ENCODE measurements at regions not wholly inside any gene's neighbourhood (a gene's known extent, or its start where the extent isn't known, plus 50 kb on each side); places are given as distances from the start of the nearest gene placed in this dataset.
A peak's percentile ranks its signal among the peaks of the same experiment; 100 is the strongest.
"Not testable (repeated sequence)": the region's sequence is repeated elsewhere in the genome, so short reads cannot be mapped to it uniquely, and the experiment has no call there.

- H3K4me1 Mint-ChIP-seq; H3K27ac Mint-ChIP-seq (ENCODE audit: low read depth); H3K4me3 Mint-ChIP-seq; ATAC-seq (replicated peaks; ENCODE audit: extremely low read depth, poor library complexity, severe bottlenecking); H3K36me3 Mint-ChIP-seq (ENCODE audit: insufficient read depth); DNase-seq (ENCODE audit: low spot score in 2 of 2); H3K27me3 Mint-ChIP-seq: not testable (repeated sequence)
- peaks cover 12% of the 10 kb centered on the region for H3K9me3 Mint-ChIP-seq
Observed at GRCh38 chr7:65651826-65652592, 220.9 kb upstream of the VKORC1L1 start.

- not testable (repeated sequence) for H3K4me3 Mint-ChIP-seq; H3K27ac Mint-ChIP-seq (ENCODE audit: low read depth); H3K27me3 Mint-ChIP-seq; DNase-seq (ENCODE audit: low spot score in 2 of 2); H3K36me3 Mint-ChIP-seq (ENCODE audit: insufficient read depth); ATAC-seq (replicated peaks; ENCODE audit: extremely low read depth, poor library complexity, severe bottlenecking); H3K4me1 Mint-ChIP-seq
- H3K9me3 Mint-ChIP-seq: peaks cover 12% of the 10 kb centered on the region
Observed at GRCh38 chr7:65652669-65653068, 220.2 kb upstream of the VKORC1L1 start.

GRCh38 chr7:65656494-65657188 lies 216.2 kb upstream of the VKORC1L1 start:
- H3K27me3 Mint-ChIP-seq; H3K36me3 Mint-ChIP-seq (ENCODE audit: insufficient read depth); H3K4me3 Mint-ChIP-seq; H3K27ac Mint-ChIP-seq (ENCODE audit: low read depth); DNase-seq (ENCODE audit: low spot score in 2 of 2); H3K9me3 Mint-ChIP-seq; ATAC-seq (replicated peaks; ENCODE audit: extremely low read depth, poor library complexity, severe bottlenecking); H3K4me1 Mint-ChIP-seq: not testable (repeated sequence)

GRCh38 chr7:65683362-65683761 lies 189.5 kb upstream of the VKORC1L1 start:
- not testable (repeated sequence) for H3K27ac Mint-ChIP-seq (ENCODE audit: low read depth); H3K9me3 Mint-ChIP-seq; H3K4me3 Mint-ChIP-seq; H3K36me3 Mint-ChIP-seq (ENCODE audit: insufficient read depth); H3K4me1 Mint-ChIP-seq; H3K27me3 Mint-ChIP-seq; ATAC-seq (replicated peaks; ENCODE audit: extremely low read depth, poor library complexity, severe bottlenecking); DNase-seq (ENCODE audit: low spot score in 2 of 2)

- not testable (repeated sequence) for H3K36me3 Mint-ChIP-seq (ENCODE audit: insufficient read depth); H3K27me3 Mint-ChIP-seq; H3K27ac Mint-ChIP-seq (ENCODE audit: low read depth); H3K4me3 Mint-ChIP-seq; H3K4me1 Mint-ChIP-seq; ATAC-seq (replicated peaks; ENCODE audit: extremely low read depth, poor library complexity, severe bottlenecking); H3K9me3 Mint-ChIP-seq; DNase-seq (ENCODE audit: low spot score in 2 of 2)
Observed at GRCh38 chr7:65699026-65699714, 173.7 kb upstream of the VKORC1L1 start.

GRCh38 chr7:65699715-65700356 lies 173.0 kb upstream of the VKORC1L1 start:
- H3K36me3 Mint-ChIP-seq (ENCODE audit: insufficient read depth); H3K4me1 Mint-ChIP-seq; H3K4me3 Mint-ChIP-seq; ATAC-seq (replicated peaks; ENCODE audit: extremely low read depth, poor library complexity, severe bottlenecking); H3K27me3 Mint-ChIP-seq; H3K9me3 Mint-ChIP-seq; H3K27ac Mint-ChIP-seq (ENCODE audit: low read depth); DNase-seq (ENCODE audit: low spot score in 2 of 2): not testable (repeated sequence)

GRCh38 chr7:65719123-65719798 lies 153.6 kb upstream of the VKORC1L1 start:
- not testable (repeated sequence) for DNase-seq (ENCODE audit: low spot score in 2 of 2); ATAC-seq (replicated peaks; ENCODE audit: extremely low read depth, poor library complexity, severe bottlenecking); H3K4me3 Mint-ChIP-seq; H3K9me3 Mint-ChIP-seq; H3K36me3 Mint-ChIP-seq (ENCODE audit: insufficient read depth); H3K4me1 Mint-ChIP-seq; H3K27me3 Mint-ChIP-seq; H3K27ac Mint-ChIP-seq (ENCODE audit: low read depth)

- H3K4me3 Mint-ChIP-seq: peak overlapping the region; percentile 30
- ATAC-seq (replicated peaks; ENCODE audit: extremely low read depth, poor library complexity, severe bottlenecking) (peak; percentile 58), DNase-seq (ENCODE audit: low spot score in 2 of 2) (peak; percentile 56 to 57)
- peaks cover 8% of the 10 kb centered on the region for H3K4me1 Mint-ChIP-seq
- H3K27ac Mint-ChIP-seq (ENCODE audit: low read depth): peak overlapping the region; percentile 56
- H3K36me3 Mint-ChIP-seq (ENCODE audit: insufficient read depth): peaks cover 10% of the 10 kb centered on the region
- H3K27me3 Mint-ChIP-seq: no peaks in the 10 kb centered on the region
- H3K9me3 Mint-ChIP-seq: no peaks in the 10 kb centered on the region
Observed at GRCh38 chr7:65722361-65722792, 150.5 kb upstream of the VKORC1L1 start.

- not testable (repeated sequence) for H3K4me3 Mint-ChIP-seq; H3K27me3 Mint-ChIP-seq; ATAC-seq (replicated peaks; ENCODE audit: extremely low read depth, poor library complexity, severe bottlenecking); H3K9me3 Mint-ChIP-seq; H3K27ac Mint-ChIP-seq (ENCODE audit: low read depth); DNase-seq (ENCODE audit: low spot score in 2 of 2); H3K4me1 Mint-ChIP-seq
- peaks cover 13% of the 10 kb centered on the region for H3K36me3 Mint-ChIP-seq (ENCODE audit: insufficient read depth)
Observed at GRCh38 chr7:65727182-65727581, 145.7 kb upstream of the VKORC1L1 start.

- no peak for ATAC-seq (replicated peaks; ENCODE audit: extremely low read depth, poor library complexity, severe bottlenecking)
- Mint-ChIP-seq H3K27me3 (no peaks in the 10 kb centered on the region), H3K36me3 (ENCODE audit: insufficient read depth) (peaks cover 8% of the 10 kb centered on the region), H3K4me3 (no peak overlapping the region), H3K9me3 (no peaks in the 10 kb centered on the region), H3K4me1 (no peaks in the 10 kb centered on the region), H3K27ac (ENCODE audit: low read depth) (peak overlapping the region; percentile 74)
- no peak for DNase-seq (ENCODE audit: low spot score in 2 of 2)
Observed at GRCh38 chr7:65731129-65731528, 141.7 kb upstream of the VKORC1L1 start.

GRCh38 chr7:65731562-65732035 lies 141.3 kb upstream of the VKORC1L1 start:
- DNase-seq (ENCODE audit: low spot score in 2 of 2) (no peak), ATAC-seq (replicated peaks; ENCODE audit: extremely low read depth, poor library complexity, severe bottlenecking) (no peak)
- no peaks in the 10 kb centered on the region for H3K4me1 Mint-ChIP-seq
- H3K9me3 Mint-ChIP-seq: no peaks in the 10 kb centered on the region
- H3K27ac Mint-ChIP-seq (ENCODE audit: low read depth): peak overlapping the region; percentile 74
- H3K4me3 Mint-ChIP-seq: no peak overlapping the region
- peaks cover 10% of the 10 kb centered on the region for H3K36me3 Mint-ChIP-seq (ENCODE audit: insufficient read depth)
- no peaks in the 10 kb centered on the region for H3K27me3 Mint-ChIP-seq

GRCh38 chr7:65744406-65744805 lies 128.5 kb upstream of the VKORC1L1 start:
- DNase-seq (ENCODE audit: low spot score in 2 of 2): no peak
- no peak overlapping the region for H3K27ac Mint-ChIP-seq (ENCODE audit: low read depth)

More at GRCh38 chr7:65744406-65744805, 128.5 kb upstream of the VKORC1L1 start:
- H3K9me3 Mint-ChIP-seq: no peaks in the 10 kb centered on the region
- peaks cover 6% of the 10 kb centered on the region for H3K36me3 Mint-ChIP-seq (ENCODE audit: insufficient read depth)
- no peak for ATAC-seq (replicated peaks; ENCODE audit: extremely low read depth, poor library complexity, severe bottlenecking)
- H3K27me3 Mint-ChIP-seq: no peaks in the 10 kb centered on the region
- H3K4me3 Mint-ChIP-seq: no peak overlapping the region
- no peaks in the 10 kb centered on the region for H3K4me1 Mint-ChIP-seq
